ENCODE measurements at regions not wholly inside any gene's neighbourhood (a gene's known extent, or its start where the extent isn't known, plus 50 kb on each side); places are given as distances from the start of the nearest gene placed in this dataset.
"Not testable (repeated sequence)": the region's sequence is repeated elsewhere in the genome, so short reads cannot be mapped to it uniquely, and the experiment has no call there.

GRCh38 chr5:124203303-124203702 lies 543.1 kb downstream of the ZNF608 start:
- DNase-seq, result no peak

GRCh38 chr5:124200381-124200780 lies 546.1 kb downstream of the ZNF608 start:
- DNase-seq, result no peak

- DNase-seq, result no peak
These were observed 546.5 kb downstream of the ZNF608 start for GRCh38 chr5:124199893-124200292.

GRCh38 chr5:124195411-124195810 lies 551.0 kb downstream of the ZNF608 start:
- no peak for DNase-seq

GRCh38 chr5:124194282-124194681 lies 552.2 kb downstream of the ZNF608 start:
- no peak for DNase-seq

- no peak for DNase-seq
These were observed 553.1 kb downstream of the ZNF608 start for GRCh38 chr5:124193371-124193789.

GRCh38 chr5:124192716-124193115 lies 553.7 kb downstream of the ZNF608 start:
- no peak for DNase-seq

GRCh38 chr5:124185716-124186115 lies 560.7 kb downstream of the ZNF608 start:
- no peak for DNase-seq

GRCh38 chr5:124182133-124182532 lies 564.3 kb downstream of the ZNF608 start:
- DNase-seq, result no peak

GRCh38 chr5:124180875-124181461 lies 565.5 kb downstream of the ZNF608 start:
- no peak for DNase-seq

- no peak for DNase-seq
These were observed 566.1 kb downstream of the ZNF608 start for GRCh38 chr5:124180299-124180874.

GRCh38 chr5:124179819-124180218 lies 566.6 kb downstream of the ZNF608 start:
- no peak for DNase-seq

- no peak for DNase-seq
These were observed 568.4 kb downstream of the ZNF608 start for GRCh38 chr5:124178050-124178449.

GRCh38 chr5:124176692-124177091 lies 569.7 kb downstream of the ZNF608 start:
- no peak for DNase-seq

GRCh38 chr5:124173386-124173785 lies 573.1 kb downstream of the ZNF608 start:
- DNase-seq, result no peak

GRCh38 chr5:124172389-124173003 lies 573.9 kb downstream of the ZNF608 start:
- no peak for DNase-seq

- DNase-seq, result not testable (repeated sequence)
These were observed 578.3 kb downstream of the ZNF608 start for GRCh38 chr5:124168093-124168492.

GRCh38 chr5:124162767-124163532 lies 583.5 kb downstream of the ZNF608 start:
- no peak for DNase-seq

- no peak for DNase-seq
These were observed 585.2 kb downstream of the ZNF608 start for GRCh38 chr5:124161266-124161665.

GRCh38 chr5:124160265-124160664 lies 586.2 kb downstream of the ZNF608 start:
- DNase-seq, result no peak

- no peak for DNase-seq
These were observed 589.1 kb downstream of the ZNF608 start for GRCh38 chr5:124157320-124157719.

GRCh38 chr5:124156415-124156996 lies 589.9 kb downstream of the ZNF608 start:
- DNase-seq, result no peak

- no peak for DNase-seq
These were observed 591.7 kb downstream of the ZNF608 start for GRCh38 chr5:124154714-124155113.

Measured in activated CD4-positive, alpha-beta T cell treated with anti-CD3 and anti-CD28 coated beads, Interleukin-10, Interleukin-2, amounts not matched to agents 100 ng/mL and 50 ng/mL, durations not matched to agents 16 hours and 8 hours (primary cell).